VCaP (cell line): ENCODE measurements at regions not wholly inside any gene's neighbourhood (a gene's known extent, or its start where the extent isn't known, plus 50 kb on each side); places are given as distances from the start of the nearest gene placed in this dataset.
A peak's percentile ranks its signal among the peaks of the same experiment; 100 is the strongest.
"Not testable (repeated sequence)": the region's sequence is repeated elsewhere in the genome, so short reads cannot be mapped to it uniquely, and the experiment has no call there.

ENCODE experiments used
- H3K27ac ChIP-seq: fragments of 450-650 bp; 2 replicates; pipeline ENCODE4 v1.5.1; 2017
- CTCF ChIP-seq: fragments of 450-650 bp; conservative IDR thresholded peaks from 2 replicates; pipeline ENCODE4 v1.5.1; 2017; ENCODE audit warnings: mild to moderate bottlenecking, moderate library complexity

- TF ChIP-seq CTCF = no peak
- no peak overlapping the region for H3K27ac ChIP-seq
Measured at GRCh38 chr6:80489911-80490635, 383.6 kb downstream of the BCKDHB start.

DNA sequence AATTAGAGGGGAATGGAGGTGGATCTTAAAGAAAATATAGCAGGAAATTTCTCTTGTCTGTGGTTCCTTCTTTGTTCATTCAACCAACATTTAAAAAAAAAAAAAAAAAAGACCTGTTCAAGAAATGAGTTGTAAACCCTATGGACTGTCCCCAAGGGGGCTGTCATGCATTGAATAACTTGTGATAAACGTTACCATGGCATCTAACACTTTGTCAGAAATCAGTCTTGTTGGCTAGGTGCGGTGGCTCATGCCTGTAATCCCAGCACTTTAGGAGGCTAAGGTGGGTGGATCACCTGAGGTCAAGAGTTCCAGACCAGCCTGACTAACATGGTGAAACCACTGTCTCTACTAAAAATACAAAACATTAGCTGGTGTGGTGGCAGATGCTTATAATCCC is 381.7 kb downstream of the BCKDHB start:
- H3K27ac ChIP-seq = no peak overlapping the region
- TF ChIP-seq CTCF = no peak

- not testable (repeated sequence) for H3K27ac ChIP-seq
Measured at GRCh38 chr6:80485494-80485893, 379.0 kb downstream of the BCKDHB start.

- H3K27ac ChIP-seq = no peak overlapping the region
- no peak for TF ChIP-seq CTCF
Measured at GRCh38 chr6:80482056-80482455, 375.6 kb downstream of the BCKDHB start.

- H3K27ac ChIP-seq = no peak overlapping the region
- TF ChIP-seq CTCF = no peak
Measured at GRCh38 chr6:80480421-80481157, 374.1 kb downstream of the BCKDHB start.

DNA sequence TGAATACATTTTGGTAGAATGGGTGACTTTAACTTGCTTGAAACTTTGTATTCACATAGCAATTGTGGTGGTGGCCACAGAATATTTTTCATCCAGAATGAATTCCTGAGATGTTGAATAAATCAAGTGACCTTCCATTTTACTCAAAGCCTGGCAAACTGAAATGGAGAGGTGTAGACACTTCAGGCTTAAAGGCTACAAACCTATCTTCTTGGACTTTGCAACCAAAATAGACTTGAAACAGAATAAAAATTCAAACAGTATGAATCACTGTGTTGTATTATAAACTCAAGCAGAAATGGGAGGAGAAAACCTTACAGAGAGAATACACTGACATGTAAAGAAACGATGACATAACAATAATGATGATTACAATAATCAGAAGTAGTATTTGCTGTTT is 371.6 kb downstream of the BCKDHB start:
- peak overlapping the region; percentile 8; the same call in 1 of the 2 replicates for H3K27ac ChIP-seq
- TF ChIP-seq CTCF = no peak

- H3K27ac ChIP-seq = peak overlapping the region; percentile 8; the same call in 1 of the 2 replicates
- no peak for TF ChIP-seq CTCF
Measured at GRCh38 chr6:80477591-80477990, 371.1 kb downstream of the BCKDHB start.

GRCh38 chr6:80472271-80472670 is 365.8 kb downstream of the BCKDHB start:
- no peak for TF ChIP-seq CTCF
- no peak overlapping the region for H3K27ac ChIP-seq
